HEK293T (cell line): ENCODE measurements at regions not wholly inside any gene's neighbourhood (a gene's known extent, or its start where the extent isn't known, plus 50 kb on each side); places are given as distances from the start of the nearest gene placed in this dataset.

Experiments
- ARNT ChIP-seq: fragments of 450-650 bp; IDR thresholded peaks from 2 replicates; pipeline ENCODE4 v1.6.1; 2017; ENCODE audit warnings: mild to moderate bottlenecking
- BHLHE40 ChIP-seq: fragments of 450-650 bp; IDR thresholded peaks from 2 replicates; pipeline ENCODE4 v1.6.1; 2016; ENCODE audit warnings: mild to moderate bottlenecking, moderate library complexity, borderline replicate concordance
- CTBP1 ChIP-seq: fragments of 450-650 bp; IDR thresholded peaks from 2 replicates; pipeline ENCODE4 v1.6.1; 2016; ENCODE audit warnings: borderline replicate concordance
- ELF4 ChIP-seq: fragments of 450-650 bp; IDR thresholded peaks from 2 replicates; pipeline ENCODE4 v1.6.1; 2017; ENCODE audit warnings: antibody characterized with exemption
- FOXA1 ChIP-seq: fragments of 450-650 bp; IDR thresholded peaks from 2 replicates; pipeline ENCODE4 v1.6.1; 2016; ENCODE audit warnings: mild to moderate bottlenecking
- FOXK2 ChIP-seq: fragments of 450-650 bp; IDR thresholded peaks from 2 replicates; pipeline ENCODE4 v1.6.1; 2016; ENCODE audit warnings: mild to moderate bottlenecking
- FOXM1 ChIP-seq: fragments of 450-650 bp; IDR thresholded peaks from 2 replicates; pipeline ENCODE4 v1.6.1; 2017; ENCODE audit warnings: mild to moderate bottlenecking, borderline replicate concordance
- LEF1 ChIP-seq: fragments of 450-650 bp; IDR thresholded peaks from 2 replicates; pipeline ENCODE4 v1.6.1; 2017; ENCODE audit warnings: mild to moderate bottlenecking, borderline replicate concordance
- PKNOX1 ChIP-seq: fragments of 450-650 bp; IDR thresholded peaks from 2 replicates; pipeline ENCODE4 v1.6.1; 2016
- SP1 ChIP-seq: fragments of 450-650 bp; IDR thresholded peaks from 2 replicates; pipeline ENCODE4 v1.6.1; 2017
- SUZ12 ChIP-seq: fragments of 450-650 bp; IDR thresholded peaks from 2 replicates; pipeline ENCODE4 v1.6.1; 2016; ENCODE audit warnings: mild to moderate bottlenecking
- ZNF384 ChIP-seq: fragments of 450-650 bp; IDR thresholded peaks from 2 replicates; pipeline ENCODE4 v1.6.1; 2016

- TF ChIP-seq ARNT (no peak), SUZ12 (no peak), PKNOX1 (no peak), SP1 (no peak), FOXM1 (no peak), FOXK2 (no peak), FOXA1 (no peak), CTBP1 (no peak), ZNF384 (no peak), LEF1 (no peak), ELF4 (no peak), BHLHE40 (no peak)
These were observed 50.9 kb upstream of the CNIH3 start for GRCh38 chr1:224565186-224565585.
